GM23338 (cell line): ENCODE measurements at regions not wholly inside any gene's neighbourhood (a gene's known extent, or its start where the extent isn't known, plus 50 kb on each side); places are given as distances from the start of the nearest gene placed in this dataset.

ENCODE experiments used
- CTCF ChIP-seq, 2 experiments: fragments of 200-600 bp in 1 of 2; sonication (generic) in 1 of 2; conservative IDR thresholded peaks; 2 replicates each; pipeline versions ENCODE4 v1.5.1 to v1.6.1; 2016 to 2017; ENCODE audit warnings: antibody characterized with exemption in 2 of 2, low read depth in 2 of 2, mild to moderate bottlenecking in 2 of 2, moderate library complexity in 1 of 2
- EZH2 ChIP-seq: fragments of 200-600 bp; sonication (generic); IDR thresholded peaks from one replicate; pipeline ENCODE4 v1.8.0; 2017; ENCODE audit warnings: antibody characterized with exemption, mild to moderate bottlenecking, low read depth; ENCODE audit not compliant: unreplicated experiment
- EZH2phosphoT487 ChIP-seq: fragments of 200-600 bp; sonication (generic); IDR thresholded peaks from one replicate; pipeline ENCODE4 v1.8.1; 2018; ENCODE audit warnings: antibody characterized with exemption; ENCODE audit not compliant: unreplicated experiment
- JUNB ChIP-seq: IDR thresholded peaks from one replicate; pipeline ENCODE4 v1.6.1; 2016; ENCODE audit warnings: antibody characterized with exemption; ENCODE audit not compliant: unreplicated experiment
- POLR2AphosphoS5 ChIP-seq: IDR thresholded peaks from 2 replicates; pipeline ENCODE4 v1.6.1; 2016; ENCODE audit warnings: antibody characterized with exemption, low read depth
- REST ChIP-seq: IDR thresholded peaks from one replicate; pipeline ENCODE4 v1.6.1; 2018; ENCODE audit warnings: antibody characterized with exemption; ENCODE audit not compliant: unreplicated experiment
- ZNF462 ChIP-seq: fragments of 250-450 bp; sonication (Bioruptor Pico); IDR thresholded peaks from 2 replicates; pipeline ENCODE4 v1.5.0; 2020; ENCODE audit warnings: mild to moderate bottlenecking, moderate library complexity

- TF ChIP-seq EZH2, result no peak
- no peak for TF ChIP-seq CTCF (conservative IDR thresholded peaks at IDR 0.05; ENCODE audit: low read depth in 2 of 2)
- TF ChIP-seq REST, result no peak
- no peak for TF ChIP-seq EZH2phosphoT487
- TF ChIP-seq POLR2AphosphoS5, result no peak
- TF ChIP-seq JUNB, result no peak
- no peak for TF ChIP-seq ZNF462 (CRISPR knock-in tag)
These were observed 209.3 kb upstream of the PPP2R3A start for GRCh38 chr3:135756106-135756668.
